HFFc6 (cell line): ENCODE measurements at regions not wholly inside any gene's neighbourhood (a gene's known extent, or its start where the extent isn't known, plus 50 kb on each side); places are given as distances from the start of the nearest gene placed in this dataset.

Source experiments
- DNase-seq: peaks from one replicate; pipeline ENCODE4 v3.0.0-alpha.2; 2018
- H3K27ac Mint-ChIP-seq: 2 replicates; pipeline ENCODE4 v1.8.0; 2020; ENCODE audit warnings: mild to moderate bottlenecking, mixed read lengths
- H3K27me3 Mint-ChIP-seq: 2 replicates; pipeline ENCODE4 v1.8.0; 2021; ENCODE audit warnings: mild to moderate bottlenecking, moderate library complexity, mixed read lengths; ENCODE audit not compliant: insufficient read depth
- H3K36me3 Mint-ChIP-seq: 2 replicates; pipeline ENCODE4 v1.8.0; 2021; ENCODE audit warnings: low read depth, mixed read lengths
- H3K4me1 Mint-ChIP-seq: 2 replicates; pipeline ENCODE4 v1.8.0; 2020; ENCODE audit warnings: low read depth, mixed read lengths
- H3K4me3 Mint-ChIP-seq: 2 replicates; pipeline ENCODE4 v1.8.0; 2020; ENCODE audit warnings: mild to moderate bottlenecking, moderate library complexity, mixed read lengths
- H3K9me3 Mint-ChIP-seq: 2 replicates; pipeline ENCODE4 v1.8.0; 2020; ENCODE audit warnings: mild to moderate bottlenecking, mixed read lengths
- CTCF ChIP-seq: fragments of 200-600 bp; sonication (generic); IDR thresholded peaks from 2 replicates; pipeline ENCODE4 v1.5.0; 2021; ENCODE audit warnings: antibody characterized with exemption, mild to moderate bottlenecking

- Mint-ChIP-seq H3K4me1 (peaks cover 26% of the 10 kb centered on the region), H3K27ac (peak overlapping the region; percentile 28), H3K9me3 (no peaks in the 10 kb centered on the region), H3K36me3 (no peaks in the 10 kb centered on the region), H3K4me3 (peak overlapping the region; percentile 52), H3K27me3 (peaks cover 8% of the 10 kb centered on the region)
- no peak for TF ChIP-seq CTCF
- DNase-seq = peak; percentile 67
Measured at GRCh38 chr6:1082285-1082935, 229.5 kb upstream of the FOXQ1 start.

DNA sequence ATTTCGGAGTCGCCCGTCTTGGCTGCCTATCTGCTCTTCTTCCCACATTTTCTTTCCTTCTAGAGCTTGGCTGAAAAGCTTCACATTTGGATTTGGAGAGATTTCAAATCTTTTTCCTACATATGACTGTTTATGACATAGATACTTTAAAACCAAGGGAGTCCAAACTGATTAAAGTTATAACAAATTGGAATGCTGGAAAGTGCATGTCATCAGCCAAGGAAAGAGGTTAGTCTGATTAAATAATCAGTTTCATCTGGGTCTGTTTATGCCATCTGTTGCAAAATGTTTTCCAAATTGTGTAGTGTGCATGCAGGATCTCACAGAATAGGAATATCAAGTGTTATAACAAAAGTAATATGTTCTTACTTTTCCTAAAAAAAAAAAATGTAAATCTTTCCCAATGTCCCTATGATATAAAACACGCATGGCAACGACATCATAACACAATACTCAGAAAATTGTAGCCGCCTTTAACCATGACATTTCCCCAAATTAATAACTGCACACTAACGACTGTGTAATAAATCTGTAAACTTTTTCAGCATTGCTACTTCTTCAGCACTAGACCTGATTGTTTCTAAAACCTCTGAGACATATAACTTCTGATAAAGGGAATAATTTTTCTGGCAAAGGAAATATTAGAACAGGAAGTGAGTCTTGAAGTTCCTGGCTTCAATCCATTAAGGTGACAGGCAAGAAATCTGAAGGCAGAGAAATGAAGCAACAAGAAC is 230.2 kb upstream of the FOXQ1 start:
- H3K27ac Mint-ChIP-seq = peak overlapping the region; percentile 28
- no peak for TF ChIP-seq CTCF
- peak overlapping the region; percentile 34 for H3K4me3 Mint-ChIP-seq
- no peaks in the 10 kb centered on the region for H3K9me3 Mint-ChIP-seq
- peaks cover 8% of the 10 kb centered on the region for H3K27me3 Mint-ChIP-seq
- H3K4me1 Mint-ChIP-seq = peaks cover 26% of the 10 kb centered on the region
- peak; percentile 27 for DNase-seq
- no peaks in the 10 kb centered on the region for H3K36me3 Mint-ChIP-seq

- Mint-ChIP-seq H3K9me3 (no peaks in the 10 kb centered on the region), H3K4me3 (no peak overlapping the region), H3K27ac (no peak overlapping the region), H3K36me3 (no peaks in the 10 kb centered on the region), H3K27me3 (peaks cover 11% of the 10 kb centered on the region), H3K4me1 (peaks cover 26% of the 10 kb centered on the region)
- no peak for DNase-seq
- no peak for TF ChIP-seq CTCF
Measured at GRCh38 chr6:1080453-1081337, 231.2 kb upstream of the FOXQ1 start.

DNA sequence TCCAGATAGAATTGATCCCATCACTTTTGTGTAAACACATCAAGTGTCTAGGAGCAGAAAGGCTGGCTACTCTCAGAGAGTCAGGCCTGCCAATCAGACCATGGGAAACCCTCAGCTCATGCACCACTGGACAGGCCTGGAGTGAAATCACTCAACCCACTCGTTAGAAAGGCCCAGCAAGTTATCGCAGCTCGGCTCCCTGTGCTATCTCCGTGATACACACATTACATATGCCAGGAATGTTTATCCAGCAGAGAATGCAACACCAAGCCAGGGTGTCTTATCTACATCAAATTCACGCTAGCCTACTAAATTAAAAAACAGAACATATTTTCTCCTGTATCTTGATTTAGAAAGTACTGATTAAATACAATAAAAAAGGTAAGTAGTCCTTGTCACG is 232.4 kb upstream of the FOXQ1 start:
- Mint-ChIP-seq H3K27ac (no peak overlapping the region), H3K9me3 (no peaks in the 10 kb centered on the region), H3K36me3 (no peaks in the 10 kb centered on the region), H3K4me1 (peaks cover 26% of the 10 kb centered on the region), H3K27me3 (peaks cover 8% of the 10 kb centered on the region; the same call in 1 of the 2 replicates), H3K4me3 (no peak overlapping the region)
- no peak for TF ChIP-seq CTCF
- DNase-seq = no peak

DNA sequence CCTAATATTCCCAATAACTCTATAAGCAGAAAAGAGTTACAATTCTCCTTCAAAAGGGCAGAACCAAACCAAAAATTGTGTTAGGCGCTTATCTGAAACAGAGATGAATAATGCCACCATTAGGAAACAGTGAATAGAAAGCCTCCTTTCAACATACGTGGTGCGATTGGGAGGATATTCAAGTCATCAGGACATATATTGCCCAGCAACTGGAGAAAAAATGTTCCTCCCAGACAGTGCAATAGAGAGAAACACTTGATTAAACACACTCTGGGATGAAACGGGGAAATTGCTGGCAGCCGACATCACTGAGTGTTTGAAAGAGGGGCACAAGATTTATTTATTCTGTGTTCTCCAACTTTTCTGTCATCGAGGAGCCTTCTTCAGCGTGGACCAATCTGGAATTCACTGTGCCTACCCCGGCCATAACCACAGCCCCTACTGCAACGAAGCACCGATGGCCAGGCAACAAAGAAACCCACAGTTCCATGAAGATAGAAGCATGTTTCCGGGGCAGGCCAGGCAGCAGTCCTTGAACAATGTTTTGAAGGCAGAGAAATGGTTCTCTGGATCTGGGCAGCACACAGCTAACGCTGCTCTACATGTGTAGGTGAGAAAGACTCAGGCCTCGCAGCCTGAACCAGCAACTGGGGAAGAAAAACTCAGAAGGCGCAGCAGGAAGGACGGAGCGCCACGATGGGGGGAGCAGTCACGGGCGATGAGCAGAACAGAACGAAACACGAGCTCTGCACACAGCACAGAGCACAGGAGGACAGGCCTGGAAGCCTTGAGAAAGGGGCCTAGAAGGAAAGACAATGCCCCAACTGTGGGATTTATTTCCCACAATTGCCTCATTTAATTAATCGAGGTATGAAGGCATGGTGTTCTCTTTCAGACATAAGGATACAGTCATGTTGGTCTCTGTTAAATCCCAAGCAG is 234.2 kb upstream of the FOXQ1 start:
- no peak for DNase-seq
- Mint-ChIP-seq H3K4me1 (peaks cover 20% of the 10 kb centered on the region), H3K4me3 (no peak overlapping the region), H3K27me3 (peaks cover 11% of the 10 kb centered on the region), H3K36me3 (no peaks in the 10 kb centered on the region), H3K9me3 (no peaks in the 10 kb centered on the region), H3K27ac (no peak overlapping the region)
- TF ChIP-seq CTCF = no peak
